Stomach (tissue), 4 donors: ENCODE measurements at regions not wholly inside any gene's neighbourhood (a gene's known extent, or its start where the extent isn't known, plus 50 kb on each side); places are given as distances from the start of the nearest gene placed in this dataset.

Source experiments
- CTCF ChIP-seq, 7 experiments: fragments of 450-650 bp in 4 of 7; fragments of 200-600 bp in 3 of 7; sonication (generic) in 3 of 7; IDR thresholded peaks; one replicate each; pipeline ENCODE4 v1.5.1; 2016 to 2019; ENCODE audit warnings: antibody characterized with exemption in 7 of 7, control low read depth in 2 of 7, mild to moderate bottlenecking in 1 of 7
- POLR2AphosphoS5 ChIP-seq, 3 donors: sonication (generic); formaldehyde crosslinking; IDR thresholded peaks; one replicate each; pipeline ENCODE4 v1.6.1; 2016; ENCODE audit warnings: antibody characterized with exemption in 3 of 3

GRCh38 chr4:180512801-180513475 is 1730.3 kb upstream of the TENM3 start:
- TF ChIP-seq CTCF (IDR thresholded peaks at IDR 0.05), result no peak
- TF ChIP-seq POLR2AphosphoS5 (IDR thresholded peaks at IDR 0.05), result no peak
